GM12873 (cell line): ENCODE measurements at regions not wholly inside any gene's neighbourhood (a gene's known extent, or its start where the extent isn't known, plus 50 kb on each side); places are given as distances from the start of the nearest gene placed in this dataset.

Experiments
- CTCF ChIP-seq: IDR thresholded peaks from 2 replicates; pipeline ENCODE4 v1.5.1; 2012; ENCODE audit warnings: low read depth, mild to moderate bottlenecking, moderate library complexity, low read length, control low read depth; ENCODE audit not compliant: insufficient read depth; ENCODE audit errors: missing control alignments

DNA sequence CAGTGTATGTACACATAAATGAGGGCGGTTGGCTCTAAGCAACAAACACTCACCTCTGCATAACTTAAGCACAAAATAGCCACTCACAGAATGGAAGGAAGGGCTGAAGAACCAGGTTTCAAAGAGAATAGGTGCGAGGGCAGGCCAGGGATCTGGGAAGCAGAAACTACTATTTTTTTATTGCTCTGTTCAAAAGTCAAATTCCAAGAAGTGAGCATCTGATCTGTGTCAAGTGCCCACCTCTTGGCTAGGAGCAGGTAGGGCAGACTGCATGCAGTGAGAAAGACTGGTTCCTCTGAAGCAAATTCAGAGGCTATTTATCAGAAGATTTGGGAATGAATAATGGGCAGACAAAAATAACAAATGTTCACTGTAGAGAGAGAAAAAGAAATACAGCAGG lies 336.4 kb upstream of the CTNNB1 start:
- TF ChIP-seq CTCF: no peak

- TF ChIP-seq CTCF: no peak
These were observed 335.0 kb upstream of the CTNNB1 start for GRCh38 chr3:40864146-40864782.

GRCh38 chr3:40864915-40865314 lies 334.4 kb upstream of the CTNNB1 start:
- TF ChIP-seq CTCF: no peak

- no peak for TF ChIP-seq CTCF
These were observed 331.5 kb upstream of the CTNNB1 start for GRCh38 chr3:40867797-40868196.

GRCh38 chr3:40869013-40869412 lies 330.3 kb upstream of the CTNNB1 start:
- TF ChIP-seq CTCF: no peak

DNA sequence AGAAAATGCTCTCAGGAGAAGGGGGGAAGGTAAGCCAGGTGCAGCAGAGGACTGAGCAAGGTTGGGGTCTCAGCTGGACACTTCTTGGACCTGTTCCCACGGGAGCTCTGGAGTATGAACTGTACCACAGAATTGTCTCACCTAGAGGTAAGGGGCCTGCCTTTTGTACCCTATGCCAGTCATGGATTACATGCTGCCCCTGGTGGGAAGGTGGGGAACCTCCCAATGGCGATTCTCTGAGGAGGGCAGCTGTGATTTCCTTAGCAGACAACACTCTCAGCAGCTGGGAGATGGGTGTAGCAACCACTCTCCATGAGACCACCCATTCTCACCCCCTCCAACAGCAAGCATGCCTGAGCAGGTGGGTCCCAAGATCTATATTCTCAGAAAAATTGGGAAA lies 329.4 kb upstream of the CTNNB1 start:
- TF ChIP-seq CTCF: peak; percentile 30

GRCh38 chr3:40871394-40871793 lies 327.9 kb upstream of the CTNNB1 start:
- no peak for TF ChIP-seq CTCF
